GM19099 (cell line): ENCODE measurements at regions not wholly inside any gene's neighbourhood (a gene's known extent, or its start where the extent isn't known, plus 50 kb on each side); places are given as distances from the start of the nearest gene placed in this dataset.

ENCODE experiments used
- POLR2A ChIP-seq: IDR thresholded peaks from 3 replicates; pipeline ENCODE4 v1.6.1; 2011; ENCODE audit warnings: low read depth; ENCODE audit not compliant: insufficient read length; ENCODE audit errors: extremely low read depth

GRCh38 chr1:82874041-82874440, 1073.3 kb downstream of the ADGRL2 start:
- no peak for TF ChIP-seq POLR2A

- no peak for TF ChIP-seq POLR2A
Measured at GRCh38 chr1:82870332-82870731, 1069.6 kb downstream of the ADGRL2 start.

- TF ChIP-seq POLR2A = no peak
Measured at GRCh38 chr1:82867781-82868180, 1067.0 kb downstream of the ADGRL2 start.

GRCh38 chr1:82861749-82862148, 1061.0 kb downstream of the ADGRL2 start:
- no peak for TF ChIP-seq POLR2A

GRCh38 chr1:82858031-82858430, 1057.3 kb downstream of the ADGRL2 start:
- no peak for TF ChIP-seq POLR2A

GRCh38 chr1:82849460-82849859, 1048.7 kb downstream of the ADGRL2 start:
- TF ChIP-seq POLR2A = no peak

GRCh38 chr1:82848043-82848442, 1047.3 kb downstream of the ADGRL2 start:
- no peak for TF ChIP-seq POLR2A

GRCh38 chr1:82845866-82846265, 1045.1 kb downstream of the ADGRL2 start:
- no peak for TF ChIP-seq POLR2A

GRCh38 chr1:82844911-82845827, 1044.4 kb downstream of the ADGRL2 start:
- no peak for TF ChIP-seq POLR2A

GRCh38 chr1:82844447-82844846, 1043.7 kb downstream of the ADGRL2 start:
- TF ChIP-seq POLR2A = no peak

- no peak for TF ChIP-seq POLR2A
Measured at GRCh38 chr1:82843876-82844275, 1043.1 kb downstream of the ADGRL2 start.

- TF ChIP-seq POLR2A = no peak
Measured at GRCh38 chr1:82840192-82840591, 1039.5 kb downstream of the ADGRL2 start.

GRCh38 chr1:82837766-82838465, 1037.2 kb downstream of the ADGRL2 start:
- no peak for TF ChIP-seq POLR2A

- TF ChIP-seq POLR2A = no peak
Measured at GRCh38 chr1:82836973-82837680, 1036.4 kb downstream of the ADGRL2 start.

GRCh38 chr1:82836213-82836972, 1035.7 kb downstream of the ADGRL2 start:
- TF ChIP-seq POLR2A = no peak
